ENCODE measurements at regions not wholly inside any gene's neighbourhood (a gene's known extent, or its start where the extent isn't known, plus 50 kb on each side); places are given as distances from the start of the nearest gene placed in this dataset.

- DNase-seq (ENCODE audit: low read depth), result no peak
These were observed 81.0 kb upstream of the DAB2 start for GRCh38 chr5:39505791-39506190.

DNA sequence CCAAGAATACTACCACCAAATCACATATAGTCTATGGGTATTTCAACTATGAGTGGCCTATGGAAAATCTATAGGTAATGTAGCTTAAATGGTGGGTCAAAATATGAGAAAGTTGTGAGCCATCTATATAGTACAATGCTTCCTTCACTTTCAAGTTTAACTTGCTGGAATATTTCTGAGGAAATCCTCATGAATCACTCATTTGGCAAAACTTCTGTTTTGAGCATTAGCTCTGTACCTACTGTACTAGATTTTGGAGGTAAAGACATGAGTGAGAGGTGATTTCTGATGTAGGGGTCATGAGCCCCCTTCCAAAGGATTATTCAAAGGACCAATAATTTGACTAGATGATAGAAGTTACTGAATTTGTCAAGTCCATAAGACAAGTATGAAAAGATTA lies 80.6 kb upstream of the DAB2 start:
- no peak for DNase-seq (ENCODE audit: low read depth)

DNA sequence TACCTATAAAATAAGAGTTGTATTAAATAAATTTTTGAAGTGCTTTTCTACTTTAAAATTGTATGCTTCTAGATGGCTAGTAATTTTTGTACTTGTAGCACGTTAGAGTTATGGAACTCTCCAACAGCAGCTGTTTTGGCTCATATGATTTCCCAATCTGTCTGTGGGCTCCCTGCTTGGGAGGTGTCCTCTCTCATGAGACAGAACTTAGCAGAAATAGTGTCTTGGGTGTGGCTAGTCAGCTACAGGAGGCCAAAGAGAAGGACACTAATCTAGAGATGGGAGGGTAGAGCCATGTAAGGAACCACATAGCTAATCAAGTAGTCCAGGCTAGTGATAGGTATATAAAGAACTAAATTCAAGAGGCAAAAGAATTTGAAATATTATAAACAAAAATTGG lies 78.4 kb upstream of the DAB2 start:
- DNase-seq (ENCODE audit: low read depth), result no peak

DNA sequence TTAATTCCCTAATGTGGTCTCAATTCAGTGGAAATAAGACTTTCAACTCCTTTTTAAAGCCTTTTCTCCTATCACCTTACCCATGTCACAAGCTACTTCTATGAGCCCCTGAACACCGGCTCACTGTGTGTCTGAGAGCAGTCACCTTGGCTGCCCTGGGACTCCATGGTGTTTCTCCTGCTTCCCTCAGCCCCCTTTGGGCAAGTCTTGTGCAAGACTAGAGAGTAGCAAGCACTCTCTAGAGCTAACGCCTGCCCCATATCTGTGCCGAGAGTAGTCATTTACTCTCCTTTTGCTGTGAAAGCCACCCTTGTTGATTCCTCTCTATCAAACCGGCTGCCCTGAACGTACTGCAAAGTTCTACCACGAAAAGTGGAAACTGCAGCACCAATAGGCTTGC lies 77.9 kb upstream of the DAB2 start:
- no peak for DNase-seq (ENCODE audit: low read depth)

DNA sequence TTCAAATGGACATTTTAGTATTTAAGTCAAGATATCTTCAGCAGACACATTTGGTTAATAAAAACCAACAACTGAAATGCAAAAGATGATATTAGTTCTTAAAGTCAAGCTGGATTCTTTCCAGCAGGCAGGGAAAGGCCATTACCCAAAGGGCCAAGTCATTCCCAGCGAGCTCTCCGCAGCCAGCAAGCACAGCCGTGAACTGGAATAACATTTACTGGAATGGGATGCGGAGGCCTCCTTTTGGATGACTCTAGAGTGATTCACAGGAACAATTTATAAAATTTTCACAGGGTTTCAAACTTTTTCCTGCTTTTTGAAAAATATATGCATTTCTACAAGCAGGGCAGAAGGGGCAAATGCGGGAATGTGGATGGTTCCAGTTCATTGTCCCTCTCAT lies 76.6 kb upstream of the DAB2 start:
- DNase-seq (ENCODE audit: low read depth), result no peak

GRCh38 chr5:39500551-39501175 lies 75.9 kb upstream of the DAB2 start:
- DNase-seq (ENCODE audit: low read depth), result no peak

DNA sequence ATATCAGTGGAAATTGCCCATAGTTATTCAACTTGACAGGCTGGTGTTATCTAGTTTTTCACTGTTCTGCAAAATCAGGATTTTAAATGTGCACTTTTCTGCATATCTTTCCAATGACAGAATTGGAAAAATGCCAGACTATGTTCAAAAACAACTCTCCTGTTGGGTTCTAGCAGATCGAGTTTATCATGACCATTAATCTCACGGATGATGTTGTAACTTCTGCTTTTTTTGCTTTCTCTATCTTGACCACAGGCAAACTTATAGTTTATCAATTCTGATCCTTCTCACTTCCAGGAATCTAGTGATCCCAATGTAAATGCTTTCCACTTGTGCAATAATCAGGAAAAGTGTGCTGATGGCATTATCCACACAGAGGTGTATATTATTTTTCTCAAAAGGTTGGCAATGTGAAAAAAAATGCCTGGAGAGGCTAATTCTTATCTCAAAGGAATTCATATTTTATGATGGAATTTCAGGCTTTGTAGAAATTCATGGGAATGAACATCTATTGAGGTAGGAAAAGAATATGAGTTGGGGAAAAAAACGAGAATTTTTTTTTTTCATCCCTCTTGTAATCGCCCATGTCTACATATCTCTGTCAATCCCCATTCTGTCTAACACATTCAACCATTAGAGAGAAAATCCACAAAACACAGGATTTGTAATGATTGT lies 73.6 kb upstream of the DAB2 start:
- DNase-seq (ENCODE audit: low read depth), result no peak

DNA sequence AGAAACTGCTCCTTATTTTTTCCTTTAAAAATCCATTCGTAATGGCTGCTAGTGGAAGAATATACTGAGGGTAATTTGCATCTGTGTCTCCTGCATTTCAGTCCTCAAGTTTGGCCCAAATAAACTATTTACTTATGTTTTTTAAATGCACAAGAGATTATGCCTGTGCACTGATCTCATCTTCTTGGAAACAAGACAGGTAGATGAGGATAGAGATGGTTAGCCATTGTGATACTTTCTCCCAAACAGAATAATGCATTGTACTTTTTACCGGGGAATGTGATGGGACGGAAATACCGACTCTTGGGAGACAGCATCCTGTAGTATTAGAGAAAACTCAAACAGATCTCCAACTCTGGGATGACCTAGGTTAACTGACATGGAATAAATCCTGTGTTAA lies 72.5 kb upstream of the DAB2 start:
- DNase-seq (ENCODE audit: low read depth), result no peak

DNA sequence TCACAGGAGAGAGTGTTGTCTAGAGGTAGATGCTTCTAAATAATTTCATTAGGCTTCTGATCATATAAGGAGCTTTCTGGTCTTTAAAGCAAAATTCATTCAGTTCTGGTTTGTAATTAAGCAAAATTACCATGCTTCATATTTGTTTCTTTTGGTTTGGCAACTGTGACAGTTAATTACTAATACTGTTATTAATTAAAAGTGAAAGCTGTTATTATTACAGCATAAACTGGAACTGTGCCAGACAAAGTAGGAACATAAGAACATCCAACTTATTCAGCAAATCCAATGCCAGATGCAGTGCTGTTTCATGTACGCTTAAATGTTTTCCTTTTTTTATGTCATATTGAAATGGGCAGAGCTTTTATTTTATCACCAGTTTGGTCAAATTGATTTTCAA lies 70.4 kb upstream of the DAB2 start:
- DNase-seq (ENCODE audit: low read depth), result no peak

- DNase-seq (ENCODE audit: low read depth), result no peak
These were observed 69.8 kb upstream of the DAB2 start for GRCh38 chr5:39494534-39494933.

GRCh38 chr5:39494107-39494510 lies 69.3 kb upstream of the DAB2 start:
- DNase-seq (ENCODE audit: low read depth), result no peak

DNA sequence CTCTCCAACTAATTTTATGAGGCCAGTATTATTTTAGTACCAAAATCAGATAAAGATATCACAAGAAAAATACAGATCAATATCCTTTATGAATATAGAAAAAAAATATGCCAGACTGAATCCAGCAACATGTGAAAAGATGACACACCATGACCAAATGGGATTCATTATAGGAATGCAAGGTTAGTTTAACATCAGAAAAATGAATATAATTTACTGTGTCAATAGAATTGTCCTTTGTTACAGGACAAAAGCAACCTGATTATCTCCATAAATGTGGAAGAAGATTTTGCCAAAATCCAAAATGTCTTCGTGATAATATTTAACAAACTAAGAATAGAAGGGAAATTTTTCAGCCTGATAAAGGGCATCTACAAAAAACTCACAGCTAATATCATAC lies 66.4 kb upstream of the DAB2 start:
- DNase-seq (ENCODE audit: low read depth), result no peak

- no peak for DNase-seq (ENCODE audit: low read depth)
These were observed 64.5 kb upstream of the DAB2 start for GRCh38 chr5:39489263-39489662.

DNA sequence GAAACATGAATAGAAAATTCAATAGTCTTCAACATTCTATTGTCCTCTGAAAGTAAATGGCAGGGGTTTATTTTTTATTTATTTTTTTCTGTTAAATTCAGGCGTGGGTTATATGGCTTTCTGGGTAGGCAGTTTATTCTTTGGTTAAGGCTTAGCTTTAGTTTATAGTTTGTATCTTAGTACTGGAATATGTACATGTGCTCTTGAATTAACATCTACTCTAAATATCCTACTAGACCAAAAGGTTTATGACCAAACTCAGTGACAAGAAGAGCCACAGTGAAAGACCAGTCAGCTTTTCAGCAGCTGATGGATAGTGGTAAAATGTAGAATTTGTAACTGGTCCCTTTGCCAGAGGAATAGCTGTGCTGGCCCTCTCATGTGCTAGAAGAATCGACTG lies 62.0 kb upstream of the DAB2 start:
- DNase-seq (ENCODE audit: low read depth), result no peak

DNA sequence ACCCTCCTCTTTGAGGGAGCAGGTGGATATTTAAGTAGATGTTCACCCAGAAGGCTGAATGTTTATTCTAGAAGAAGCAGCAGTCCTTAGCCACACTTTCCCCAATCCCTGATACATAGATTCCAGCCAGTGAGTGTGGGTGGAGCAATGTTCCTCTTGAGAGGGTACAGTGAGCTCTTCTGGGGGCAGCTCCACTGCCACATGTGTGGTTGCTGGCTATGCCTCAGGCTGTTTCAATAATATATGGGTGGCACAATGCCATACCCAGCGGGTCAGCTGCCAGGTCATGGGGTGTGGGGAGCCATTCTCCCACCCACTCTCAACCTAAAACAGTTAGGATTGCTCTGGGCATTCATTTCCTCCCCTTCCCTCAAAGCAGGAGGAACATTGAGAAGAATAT lies 61.6 kb upstream of the DAB2 start:
- DNase-seq (ENCODE audit: low read depth), result no peak

GRCh38 chr5:39485079-39485478 lies 60.3 kb upstream of the DAB2 start:
- no peak for DNase-seq (ENCODE audit: low read depth)

DNA sequence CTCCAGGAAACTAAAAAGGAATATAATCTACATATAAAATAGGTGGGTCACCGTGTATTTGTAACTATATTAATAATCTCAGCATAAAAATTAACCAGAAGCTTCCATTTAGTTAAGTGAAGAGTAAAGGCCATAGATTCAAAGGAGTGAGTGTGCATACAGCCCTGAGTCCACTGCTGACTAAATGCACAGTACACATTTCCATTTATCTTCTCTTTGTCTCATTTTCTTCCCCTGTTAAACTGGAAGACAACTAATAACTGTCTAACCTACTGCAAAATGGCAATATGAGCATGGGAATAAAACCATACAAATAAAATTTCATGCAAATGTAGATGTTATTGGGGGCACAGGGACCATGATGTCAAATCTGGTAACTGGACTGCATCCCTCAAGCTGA lies 59.9 kb upstream of the DAB2 start:
- no peak for DNase-seq (ENCODE audit: low read depth)

GRCh38 chr5:39482098-39482497 lies 57.3 kb upstream of the DAB2 start:
- DNase-seq (ENCODE audit: low read depth), result no peak

GRCh38 chr5:39479537-39479936 lies 54.8 kb upstream of the DAB2 start:
- no peak for DNase-seq (ENCODE audit: low read depth)

DNA sequence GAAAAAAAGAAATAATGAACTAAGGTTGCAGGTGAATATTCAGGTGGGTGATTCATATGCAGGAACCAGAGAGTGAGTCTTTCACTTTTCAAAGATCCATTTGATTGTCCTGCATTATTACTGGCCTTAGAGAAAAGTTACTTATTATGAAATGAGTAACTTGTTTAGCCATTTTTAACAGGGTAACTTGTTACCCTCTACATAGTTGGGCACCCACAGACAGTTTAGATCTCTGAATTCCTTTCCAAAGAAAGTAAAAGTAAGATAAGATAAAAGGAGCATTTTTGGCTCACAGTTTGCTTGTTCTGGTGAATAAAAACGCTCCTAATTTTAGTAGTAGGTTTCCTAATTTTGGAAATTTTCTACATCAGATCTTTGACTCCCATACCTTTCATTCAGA lies 54.1 kb upstream of the DAB2 start:
- DNase-seq (ENCODE audit: low read depth), result no peak

DNA sequence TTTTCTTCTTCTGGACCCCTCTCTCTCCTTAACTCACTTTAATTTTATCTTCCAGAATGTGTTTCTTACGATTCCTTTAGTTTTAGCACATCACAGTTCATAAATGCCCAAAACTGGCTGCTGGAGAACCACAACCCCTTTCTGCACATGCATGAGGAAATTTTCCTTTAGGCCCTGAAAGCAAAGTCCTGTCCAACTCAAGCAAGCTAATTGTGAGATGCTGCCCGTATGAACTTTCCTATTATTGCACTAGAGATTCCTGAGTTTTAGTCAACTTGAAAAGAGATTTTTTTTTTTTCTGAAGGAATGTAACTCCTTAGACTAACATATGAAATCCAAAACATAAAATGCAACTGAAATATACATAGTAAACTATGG lies 52.1 kb upstream of the DAB2 start:
- DNase-seq (ENCODE audit: low read depth), result no peak

DNA sequence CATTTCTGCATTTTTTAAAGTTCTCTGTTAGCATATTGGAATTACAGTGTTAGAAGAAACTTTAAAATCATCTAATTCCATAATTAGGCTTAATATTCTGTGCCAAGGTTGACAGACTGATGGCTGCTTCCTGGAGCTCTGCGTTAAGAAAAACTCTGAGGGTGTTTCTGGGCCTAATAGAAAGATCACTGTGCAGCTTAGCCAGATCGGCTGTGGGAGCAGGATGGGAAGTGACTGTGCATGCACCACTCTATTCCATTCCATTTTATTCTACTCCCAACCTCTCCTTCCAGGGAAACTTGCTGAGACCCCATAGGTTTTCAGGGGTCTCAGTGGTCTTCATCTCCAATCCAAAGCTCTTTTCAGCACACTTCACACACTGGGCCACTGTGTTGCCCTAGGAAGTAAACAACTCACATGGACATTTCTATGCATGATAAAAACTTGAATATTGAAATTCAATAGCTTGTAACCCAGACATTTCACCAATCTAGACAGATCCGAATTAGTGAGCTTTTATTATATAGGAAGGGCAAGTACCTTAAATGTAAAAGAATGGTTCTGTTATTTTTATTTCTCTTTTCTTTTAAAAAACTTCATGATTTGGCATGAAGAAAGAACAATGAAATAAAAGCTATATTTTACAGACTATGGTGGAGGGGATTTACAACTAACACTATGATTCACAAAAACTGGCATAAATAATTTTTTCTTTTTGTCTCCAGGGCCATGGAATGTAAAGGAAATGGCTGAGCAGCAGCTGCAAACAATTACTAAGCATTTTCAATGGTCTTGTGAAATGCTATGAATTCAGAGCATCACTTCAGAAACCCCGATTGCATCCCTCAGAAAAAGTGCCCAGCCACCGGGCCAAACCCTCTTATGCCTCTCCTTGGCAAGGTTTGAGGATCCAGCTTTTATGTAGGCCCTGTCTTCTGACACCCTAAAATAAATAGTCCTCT lies 51.4 kb upstream of the DAB2 start:
- no peak for DNase-seq (ENCODE audit: low read depth)

DNA sequence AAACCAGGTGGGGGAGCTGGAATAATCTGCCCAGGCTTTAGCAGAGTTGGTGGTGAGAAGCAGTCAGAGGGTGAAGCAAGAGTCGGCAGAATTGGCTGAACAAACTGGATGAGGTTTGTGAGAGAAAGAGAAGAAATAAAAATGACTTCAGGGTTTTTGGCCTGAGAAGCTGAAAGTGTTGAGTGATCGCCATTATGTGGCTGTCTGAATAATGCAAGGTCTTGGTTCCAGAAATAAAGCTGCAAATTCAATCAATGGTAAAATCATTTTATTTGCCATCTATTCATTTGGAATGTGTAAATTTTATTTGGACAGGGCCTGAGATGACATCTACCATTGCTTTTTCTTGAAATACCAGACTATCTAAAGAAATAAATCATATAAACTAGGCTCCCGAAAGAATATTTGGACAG lies 50.4 kb upstream of the DAB2 start:
- DNase-seq (ENCODE audit: low read depth), result no peak
